Small intestine (tissue), 7 donors: ENCODE measurements at regions not wholly inside any gene's neighbourhood (a gene's known extent, or its start where the extent isn't known, plus 50 kb on each side); places are given as distances from the start of the nearest gene placed in this dataset.
A peak's percentile ranks its signal among the peaks of the same experiment; 100 is the strongest.

Experiments used
- DNase-seq, 2 donors: peaks; one replicate each; pipeline versions ENCODE4 v3.0.0 to v3.0.0-alpha.2; 2013
- FAIRE-seq: peaks from 2 replicates; lab custom pipeline; 2012; peaks lifted over from hg19 to GRCh38; lab: Jason Lieb, UNC
- H3K27ac ChIP-seq, 3 donors: one replicate each; pipeline ENCODE4 v1.5.1; 2013; ENCODE audit warnings: low read length in 2 of 3, mild to moderate bottlenecking in 2 of 3, control low read depth in 1 of 3, inconsistent platforms in 1 of 3, low read depth in 1 of 3, moderate library complexity in 1 of 3
- H3K27me3 ChIP-seq, 3 donors: one replicate each; pipeline ENCODE4 v1.6.1; 2013; ENCODE audit warnings: low read length in 3 of 3, inconsistent platforms in 1 of 3; ENCODE audit not compliant: control insufficient read depth in 3 of 3, insufficient read depth in 3 of 3
- H3K36me3 ChIP-seq, 3 donors: one replicate each; pipeline ENCODE4 v1.6.1; 2013; ENCODE audit warnings: low read length in 3 of 3, inconsistent platforms in 1 of 3, low read depth in 1 of 3, mild to moderate bottlenecking in 1 of 3, moderate library complexity in 1 of 3; ENCODE audit not compliant: control insufficient read depth in 3 of 3, insufficient read depth in 2 of 3
- H3K4me1 ChIP-seq, 3 donors: one replicate each; pipeline ENCODE4 v1.6.1; 2013; ENCODE audit warnings: low read length in 2 of 3, inconsistent platforms in 1 of 3, low read depth in 1 of 3, mild to moderate bottlenecking in 1 of 3, moderate library complexity in 1 of 3; ENCODE audit not compliant: control insufficient read depth in 3 of 3, insufficient read depth in 2 of 3
- H3K4me3 ChIP-seq, 3 donors: one replicate each; pipeline ENCODE4 v1.5.1; 2013; ENCODE audit warnings: low read length in 3 of 3, control low read depth in 1 of 3, inconsistent platforms in 1 of 3, low read depth in 1 of 3, mild to moderate bottlenecking in 1 of 3, moderate library complexity in 1 of 3
- H3K9me3 ChIP-seq, 2 donors: one replicate each; pipeline ENCODE4 v1.6.1; 2013; ENCODE audit warnings: low read depth in 1 of 2, low read length in 1 of 2; ENCODE audit not compliant: control insufficient read depth in 2 of 2, insufficient read depth in 1 of 2
- WGBS, 3 donors: extraction: QIAGEN DNeasy Blood & Tissue Kit; methylation state at CpG; one replicate each; pipeline ENCODE4 v1.1.7; 2013; 5-methylcytosine and 5-hydroxymethylcytosine counted together
- donor health status: healthy with polysubstance abuse.
- donor health status: control.
- donor health status: control.
- donor health status: Bipolar disorder and iron deficiency.
- donor health status: healthy.

GRCh38 chr7:1346851-1347250, 112.4 kb downstream of the MICALL2 start:
- Histone ChIP-seq H3K4me3 (no peak overlapping the region), H3K9me3 (no peaks in the 10 kb centered on the region), H3K27me3 (peaks cover 0 to 9% (median 0%) of the 10 kb centered on the region in 3 donors), H3K36me3 (no peaks in the 10 kb centered on the region), H3K4me1 (no peaks in the 10 kb centered on the region), H3K27ac (no peak overlapping the region)
- DNase-seq = no peak
- WGBS, 3 donors = 75 to 84% (median 78%) methylated on average over 12 of the region's 12 CpGs
- no peak for FAIRE-seq

GRCh38 chr7:1348096-1348822, 111.0 kb downstream of the MICALL2 start:
- FAIRE-seq (no peak), DNase-seq (no peak)
- Histone ChIP-seq H3K27ac (no peak overlapping the region), H3K9me3 (no peaks in the 10 kb centered on the region), H3K4me3 (no peak overlapping the region), H3K27me3 (peaks cover 0 to 9% (median 0%) of the 10 kb centered on the region in 3 donors), H3K4me1 (no peaks in the 10 kb centered on the region), H3K36me3 (no peaks in the 10 kb centered on the region)
- WGBS, 3 donors = 55 to 62% (median 60%) methylated on average over 26 to 28 of the region's 28 CpGs

- no peaks in the 10 kb centered on the region for H3K9me3 ChIP-seq
- H3K4me3 ChIP-seq = no peak overlapping the region
- no peak overlapping the region for H3K27ac ChIP-seq
- H3K4me1 ChIP-seq = no peaks in the 10 kb centered on the region
- FAIRE-seq (no peak), DNase-seq (no peak)
- peaks cover 0 to 6% (median 0%) of the 10 kb centered on the region in 3 donors for H3K27me3 ChIP-seq
- 76 to 82% (median 77%) methylated on average over 18 of the region's 18 CpGs for WGBS, 3 donors
- H3K36me3 ChIP-seq = no peaks in the 10 kb centered on the region
These were observed 110.4 kb downstream of the MICALL2 start for GRCh38 chr7:1348823-1349335.

GRCh38 chr7:1349351-1349761, 109.9 kb downstream of the MICALL2 start:
- no peak overlapping the region for H3K27ac ChIP-seq
- DNase-seq = no peak
- no peaks in the 10 kb centered on the region for H3K9me3 ChIP-seq
- 61 to 71% (median 68%) methylated on average over 15 of the region's 15 CpGs for WGBS, 3 donors
- H3K4me1 ChIP-seq = no peaks in the 10 kb centered on the region
- no peak for FAIRE-seq
- no peak overlapping the region for H3K4me3 ChIP-seq
- no peaks in the 10 kb centered on the region for H3K36me3 ChIP-seq
- H3K27me3 ChIP-seq = peaks cover 0 to 6% (median 2%) of the 10 kb centered on the region in 3 donors

GRCh38 chr7:1351881-1352625, 107.2 kb downstream of the MICALL2 start:
- Histone ChIP-seq H3K9me3 (no peaks in the 10 kb centered on the region), H3K36me3 (no peaks in the 10 kb centered on the region), H3K27me3 (peaks cover 0 to 5% (median 2%) of the 10 kb centered on the region in 3 donors), H3K27ac (no peak overlapping the region), H3K4me1 (peaks cover 0 to 10% (median 0%) of the 10 kb centered on the region in 3 donors), H3K4me3 (no peak overlapping the region)
- no peak for FAIRE-seq
- 84 to 93% (median 89%) methylated on average over 25 to 30 of the region's 30 CpGs for WGBS, 3 donors
- DNase-seq = no peak

GRCh38 chr7:1352656-1353271, 106.5 kb downstream of the MICALL2 start:
- 76 to 85% (median 82%) methylated on average over 23 to 27 of the region's 27 CpGs for WGBS, 3 donors
- FAIRE-seq = no peak
- peaks cover 0 to 5% (median 2%) of the 10 kb centered on the region in 3 donors for H3K27me3 ChIP-seq

GRCh38 chr7:1354661-1355567, 104.4 kb downstream of the MICALL2 start:
- Histone ChIP-seq H3K27ac (no peak overlapping the region), H3K27me3 (peaks cover 0 to 2% (median 2%) of the 10 kb centered on the region in 3 donors), H3K4me3 (no peak overlapping the region), H3K36me3 (no peaks in the 10 kb centered on the region), H3K9me3 (no peaks in the 10 kb centered on the region), H3K4me1 (peaks cover 0 to 10% (median 0%) of the 10 kb centered on the region in 3 donors)
- 16 to 56% (median 31%) methylated on average over 29 to 32 of the region's 32 CpGs for WGBS, 3 donors
- no peak for FAIRE-seq
- DNase-seq = peak; percentile 31 to 63

More at GRCh38 chr7:1352656-1353271, 106.5 kb downstream of the MICALL2 start:
- H3K27ac ChIP-seq = no peak overlapping the region
- H3K9me3 ChIP-seq = no peaks in the 10 kb centered on the region
- H3K36me3 ChIP-seq = no peaks in the 10 kb centered on the region
- H3K4me3 ChIP-seq = no peak overlapping the region
- peaks cover 0 to 10% (median 0%) of the 10 kb centered on the region in 3 donors for H3K4me1 ChIP-seq
- no peak for DNase-seq
